NOMO-1 (cell line): ENCODE measurements at regions not wholly inside any gene's neighbourhood (a gene's known extent, or its start where the extent isn't known, plus 50 kb on each side); places are given as distances from the start of the nearest gene placed in this dataset.

Source experiments
- DNase-seq, 2 experiments: peaks; one replicate each; lab custom pipeline; 2025; ENCODE audit not compliant: unreplicated experiment in 2 of 2; lab: John Stamatoyannopoulos, UW

GRCh38 chr10:113356794-113357680 lies 195.8 kb upstream of the HABP2 start:
- DNase-seq, result no peak

DNA sequence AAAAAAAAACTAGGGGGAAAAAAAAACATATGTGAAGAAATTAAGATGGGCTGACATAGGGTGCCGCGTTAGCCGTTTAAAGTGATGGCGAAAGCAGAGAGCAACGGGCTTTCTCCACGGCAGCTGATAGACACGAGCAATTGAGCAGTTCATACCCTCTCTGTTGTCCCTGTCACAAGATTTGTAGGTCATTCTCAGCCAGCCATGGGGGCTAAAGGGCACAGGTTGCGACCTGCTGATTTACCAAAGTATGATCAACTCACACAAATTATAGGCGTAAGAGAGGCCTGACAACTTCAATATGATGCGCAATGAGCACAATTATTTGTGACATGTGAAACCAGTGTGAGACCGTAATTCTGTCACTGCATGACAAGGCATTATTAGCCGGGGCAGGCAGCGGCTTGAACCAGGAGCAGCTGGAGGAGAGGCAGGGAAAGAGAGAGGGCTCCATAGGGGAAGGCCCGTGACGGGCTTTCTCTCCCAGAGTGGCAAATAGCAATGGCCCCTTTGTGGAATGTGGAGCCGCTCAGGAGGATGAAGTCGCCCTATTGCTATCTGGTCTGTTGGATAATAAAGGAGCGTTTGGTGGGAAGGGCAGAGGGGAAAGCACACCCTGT lies 195.1 kb upstream of the HABP2 start:
- DNase-seq, result no peak

- peak; percentile 3 to 26 for DNase-seq
Measured at GRCh38 chr10:113359655-113360054, 193.2 kb upstream of the HABP2 start.

GRCh38 chr10:113360870-113361269 lies 192.0 kb upstream of the HABP2 start:
- DNase-seq, result peak in 1 of 2 experiments; percentile 14

- DNase-seq, result no peak
Measured at GRCh38 chr10:113362645-113363091, 190.2 kb upstream of the HABP2 start.

GRCh38 chr10:113364227-113364626 lies 188.6 kb upstream of the HABP2 start:
- DNase-seq, result no peak

DNA sequence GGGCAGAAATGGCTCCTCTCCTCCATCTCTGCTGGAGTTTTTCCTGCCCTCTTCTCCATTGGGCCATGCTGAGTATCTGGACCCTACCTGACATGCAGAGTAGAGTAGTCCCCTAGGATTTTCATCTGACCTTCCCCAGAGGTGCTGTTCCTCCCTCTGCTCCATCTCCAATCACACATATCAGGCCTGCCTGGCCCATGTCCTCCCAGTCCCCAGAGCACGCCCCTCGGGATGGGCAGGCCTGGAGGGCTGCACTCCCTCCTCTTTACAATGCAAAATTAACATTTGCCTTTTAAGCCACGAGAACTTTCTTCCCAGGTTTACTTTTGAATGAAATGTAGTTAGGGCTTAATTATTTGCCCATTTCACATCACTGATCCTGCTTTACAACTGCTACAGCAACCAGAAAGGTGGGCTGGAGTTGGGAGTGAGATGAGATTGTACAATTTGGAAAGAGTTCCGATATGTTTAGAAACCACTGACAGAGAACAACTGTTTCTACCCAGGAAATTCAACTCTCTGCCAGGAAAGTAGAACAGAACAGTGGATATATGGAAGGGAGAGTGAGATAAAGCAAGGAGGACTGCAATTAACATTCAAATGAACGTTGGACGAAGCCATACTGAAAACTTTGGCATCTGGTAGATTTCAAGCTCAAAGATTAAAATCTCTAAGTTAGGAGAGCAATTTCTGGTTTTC lies 184.0 kb upstream of the HABP2 start:
- no peak for DNase-seq

- no peak for DNase-seq
Measured at GRCh38 chr10:113369365-113369694, 183.5 kb upstream of the HABP2 start.

DNA sequence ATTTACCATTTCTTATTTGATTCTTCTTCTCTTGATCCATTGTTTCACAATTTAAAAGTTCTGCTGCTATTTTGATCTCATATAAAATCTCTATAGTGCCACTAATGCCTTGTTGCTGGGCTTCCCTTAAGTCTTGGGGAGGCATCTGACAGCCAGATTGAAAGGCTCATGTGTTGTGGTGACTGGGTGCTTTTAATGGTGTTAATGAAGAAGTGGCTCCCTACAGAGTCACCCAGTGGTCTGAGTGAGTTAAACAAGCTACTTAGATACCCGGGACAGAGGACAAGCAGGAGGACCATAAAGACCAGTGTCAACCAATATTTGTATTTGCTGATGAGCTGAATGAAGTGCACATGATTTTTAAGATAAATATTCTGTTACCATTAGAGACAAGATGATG lies 176.4 kb upstream of the HABP2 start:
- DNase-seq, result no peak

GRCh38 chr10:113379091-113379490 lies 173.8 kb upstream of the HABP2 start:
- no peak for DNase-seq

GRCh38 chr10:113381416-113381815 lies 171.4 kb upstream of the HABP2 start:
- no peak for DNase-seq

DNA sequence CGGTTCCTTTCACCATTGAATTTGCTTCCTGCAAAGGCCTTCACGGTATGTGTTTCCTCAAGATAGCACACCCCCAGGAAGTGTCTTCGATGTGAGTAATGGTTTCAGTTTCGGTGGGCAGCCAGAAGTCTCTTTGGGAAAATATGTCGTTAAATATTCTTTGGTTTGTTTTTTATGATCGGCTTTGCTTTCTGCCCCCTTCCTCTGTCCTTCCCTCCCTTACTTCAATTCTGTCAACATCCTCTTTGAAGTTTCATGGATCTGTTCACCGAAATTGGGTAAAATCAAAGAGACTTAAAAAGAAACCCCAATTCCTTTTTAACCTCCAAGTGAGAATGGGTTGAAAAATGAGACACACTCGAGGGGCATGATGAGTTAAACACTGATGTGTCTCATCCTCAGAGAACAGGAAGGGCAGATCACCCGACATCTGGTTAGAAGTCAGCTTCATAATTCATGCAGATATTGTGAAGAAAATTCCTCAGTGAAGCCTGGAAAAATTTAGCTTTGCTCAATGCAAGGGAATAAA lies 170.8 kb upstream of the HABP2 start:
- peak; percentile 63 to 83 for DNase-seq

DNA sequence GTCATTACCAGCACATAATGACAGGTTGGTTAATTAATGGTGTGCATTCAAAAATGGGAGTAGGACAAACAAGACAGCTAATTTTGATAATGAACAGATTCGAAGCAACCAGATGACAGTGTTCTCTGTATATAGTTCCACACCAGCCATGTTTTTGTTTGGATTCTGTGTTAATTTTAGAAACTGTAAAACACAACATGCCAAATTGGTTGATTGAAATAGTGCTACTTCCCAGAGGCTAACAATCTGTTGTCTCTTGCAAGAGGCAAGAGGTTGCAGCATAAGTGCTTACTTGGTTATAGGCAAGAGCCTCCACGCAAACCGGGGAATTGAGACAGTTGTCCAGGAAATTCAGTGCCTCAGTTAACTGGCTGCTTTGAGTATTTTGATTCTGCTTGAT lies 170.2 kb upstream of the HABP2 start:
- DNase-seq, result no peak

- DNase-seq, result no peak
Measured at GRCh38 chr10:113384181-113384580, 168.7 kb upstream of the HABP2 start.

- DNase-seq, result peak; percentile 77 to 79
Measured at GRCh38 chr10:113385021-113385999, 167.5 kb upstream of the HABP2 start.

DNA sequence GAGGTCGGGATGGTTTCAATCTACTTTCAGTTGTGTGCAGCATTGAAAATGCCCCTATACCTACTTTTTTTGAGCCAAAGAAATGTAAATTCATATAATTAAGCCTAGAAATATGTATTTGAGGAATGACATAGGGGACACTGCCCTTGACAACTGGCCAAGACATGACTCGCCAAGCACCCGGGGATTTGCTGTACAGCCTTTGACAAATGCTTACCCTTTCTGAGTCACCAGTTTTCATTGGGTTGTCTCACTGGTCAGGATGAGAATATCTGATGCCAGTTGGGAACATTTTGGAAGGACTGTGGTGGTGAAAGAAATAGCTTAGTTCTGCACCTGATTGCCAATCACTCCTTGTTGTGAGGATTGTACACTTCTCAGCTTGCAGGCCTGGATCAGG lies 166.8 kb upstream of the HABP2 start:
- no peak for DNase-seq

GRCh38 chr10:113389969-113390368 lies 162.9 kb upstream of the HABP2 start:
- DNase-seq, result no peak

DNA sequence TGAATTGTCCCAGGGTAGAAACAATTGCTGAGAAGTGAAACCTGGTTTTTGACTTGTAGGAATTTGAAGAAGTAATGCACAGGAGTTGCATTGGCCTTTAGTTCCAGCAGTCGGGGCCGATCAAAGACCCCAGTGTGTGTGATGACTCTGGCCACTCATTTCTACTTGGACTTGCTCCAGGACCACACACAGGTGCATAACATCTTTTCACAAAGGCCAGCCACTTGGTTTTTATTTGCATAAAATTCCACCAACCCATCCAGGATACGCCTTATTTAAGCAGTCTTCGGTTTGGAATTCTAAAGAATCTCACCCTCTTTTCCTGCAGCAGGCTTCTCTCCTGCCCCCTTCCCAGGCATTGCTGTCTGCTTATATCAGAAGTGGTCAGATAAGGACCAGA lies 162.0 kb upstream of the HABP2 start:
- no peak for DNase-seq

DNA sequence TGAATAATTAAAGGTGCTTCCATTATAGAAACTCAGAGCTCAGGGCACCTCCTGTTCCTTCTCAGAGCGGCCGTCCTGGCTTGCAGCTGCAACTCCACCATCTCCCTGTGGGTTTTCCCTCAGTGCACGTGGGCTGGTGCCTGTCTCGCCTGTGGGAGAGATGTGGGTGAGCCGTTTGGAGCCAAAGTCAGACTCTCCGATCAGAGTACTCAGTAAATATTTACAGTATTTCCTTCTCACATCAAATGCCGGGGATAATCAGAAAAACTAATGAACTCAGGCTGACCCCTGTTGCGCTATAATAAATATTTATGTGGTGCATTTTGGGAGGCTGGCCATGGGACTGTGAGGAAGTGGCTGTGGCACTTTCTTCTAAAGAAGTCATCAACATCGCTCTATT lies 155.8 kb upstream of the HABP2 start:
- DNase-seq, result no peak

GRCh38 chr10:113399065-113399464 lies 153.8 kb upstream of the HABP2 start:
- DNase-seq, result no peak
